ENCODE measurements at regions not wholly inside any gene's neighbourhood (a gene's known extent, or its start where the extent isn't known, plus 50 kb on each side); places are given as distances from the start of the nearest gene placed in this dataset.

DNA sequence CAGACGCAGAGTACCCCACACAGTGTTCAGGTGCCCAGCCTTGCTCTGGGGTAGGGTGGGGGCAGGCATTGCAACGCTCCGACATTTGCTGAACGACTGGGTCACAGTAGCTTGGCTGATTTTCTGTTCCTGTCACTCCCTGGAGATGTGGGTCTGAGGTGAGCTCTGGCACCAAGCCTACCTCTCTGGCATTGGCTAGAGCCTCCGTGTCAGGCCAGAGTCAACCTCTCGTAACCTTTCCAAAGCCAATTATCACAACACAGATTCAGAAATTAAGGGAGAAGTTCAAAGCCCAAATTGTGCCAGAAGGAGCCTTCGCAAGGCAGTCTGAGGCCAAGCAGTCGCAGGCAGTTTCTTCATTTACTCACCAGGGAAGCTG, 117.2 kb downstream of the IRS2 start:
- no peak for TF ChIP-seq ZNF565 (CRISPR knock-in tag; conservative IDR thresholded peaks at IDR 0.05; ENCODE audit: low read depth)
- TF ChIP-seq, protein P1, sequence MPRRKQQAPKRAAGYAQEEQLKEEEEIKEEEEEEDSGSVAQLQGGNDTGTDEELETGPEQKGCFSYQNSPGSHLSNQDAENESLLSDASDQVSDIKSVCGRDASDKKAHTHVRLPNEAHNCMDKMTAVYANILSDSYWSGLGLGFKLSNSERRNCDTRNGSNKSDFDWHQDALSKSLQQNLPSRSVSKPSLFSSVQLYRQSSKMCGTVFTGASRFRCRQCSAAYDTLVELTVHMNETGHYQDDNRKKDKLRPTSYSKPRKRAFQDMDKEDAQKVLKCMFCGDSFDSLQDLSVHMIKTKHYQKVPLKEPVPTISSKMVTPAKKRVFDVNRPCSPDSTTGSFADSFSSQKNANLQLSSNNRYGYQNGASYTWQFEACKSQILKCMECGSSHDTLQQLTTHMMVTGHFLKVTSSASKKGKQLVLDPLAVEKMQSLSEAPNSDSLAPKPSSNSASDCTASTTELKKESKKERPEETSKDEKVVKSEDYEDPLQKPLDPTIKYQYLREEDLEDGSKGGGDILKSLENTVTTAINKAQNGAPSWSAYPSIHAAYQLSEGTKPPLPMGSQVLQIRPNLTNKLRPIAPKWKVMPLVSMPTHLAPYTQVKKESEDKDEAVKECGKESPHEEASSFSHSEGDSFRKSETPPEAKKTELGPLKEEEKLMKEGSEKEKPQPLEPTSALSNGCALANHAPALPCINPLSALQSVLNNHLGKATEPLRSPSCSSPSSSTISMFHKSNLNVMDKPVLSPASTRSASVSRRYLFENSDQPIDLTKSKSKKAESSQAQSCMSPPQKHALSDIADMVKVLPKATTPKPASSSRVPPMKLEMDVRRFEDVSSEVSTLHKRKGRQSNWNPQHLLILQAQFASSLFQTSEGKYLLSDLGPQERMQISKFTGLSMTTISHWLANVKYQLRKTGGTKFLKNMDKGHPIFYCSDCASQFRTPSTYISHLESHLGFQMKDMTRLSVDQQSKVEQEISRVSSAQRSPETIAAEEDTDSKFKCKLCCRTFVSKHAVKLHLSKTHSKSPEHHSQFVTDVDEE (CRISPR knock-in tag; IDR thresholded peaks at IDR 0.05) = no peak
- no peak for TF ChIP-seq TCF4 (CRISPR knock-in tag; IDR thresholded peaks at IDR 0.05; ENCODE audit: borderline replicate concordance)
- TF ChIP-seq ISL1 (CRISPR knock-in tag; IDR thresholded peaks at IDR 0.05) = no peak
- TF ChIP-seq OSR1 (CRISPR knock-in tag; IDR thresholded peaks at IDR 0.05) = no peak
- no peak for TF ChIP-seq GLIS3 (CRISPR knock-in tag; IDR thresholded peaks at IDR 0.05)
- no peak for TF ChIP-seq BACH2 (CRISPR knock-in tag; IDR thresholded peaks at IDR 0.05; ENCODE audit: borderline replicate concordance)
- TF ChIP-seq, protein P2, sequence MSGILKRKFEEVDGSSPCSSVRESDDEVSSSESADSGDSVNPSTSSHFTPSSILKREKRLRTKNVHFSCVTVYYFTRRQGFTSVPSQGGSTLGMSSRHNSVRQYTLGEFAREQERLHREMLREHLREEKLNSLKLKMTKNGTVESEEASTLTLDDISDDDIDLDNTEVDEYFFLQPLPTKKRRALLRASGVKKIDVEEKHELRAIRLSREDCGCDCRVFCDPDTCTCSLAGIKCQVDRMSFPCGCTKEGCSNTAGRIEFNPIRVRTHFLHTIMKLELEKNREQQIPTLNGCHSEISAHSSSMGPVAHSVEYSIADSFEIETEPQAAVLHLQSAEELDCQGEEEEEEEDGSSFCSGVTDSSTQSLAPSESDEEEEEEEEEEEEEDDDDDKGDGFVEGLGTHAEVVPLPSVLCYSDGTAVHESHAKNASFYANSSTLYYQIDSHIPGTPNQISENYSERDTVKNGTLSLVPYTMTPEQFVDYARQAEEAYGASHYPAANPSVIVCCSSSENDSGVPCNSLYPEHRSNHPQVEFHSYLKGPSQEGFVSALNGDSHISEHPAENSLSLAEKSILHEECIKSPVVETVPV (CRISPR knock-in tag; IDR thresholded peaks at IDR 0.05) = no peak
- ATAC-seq = no peak

DNA sequence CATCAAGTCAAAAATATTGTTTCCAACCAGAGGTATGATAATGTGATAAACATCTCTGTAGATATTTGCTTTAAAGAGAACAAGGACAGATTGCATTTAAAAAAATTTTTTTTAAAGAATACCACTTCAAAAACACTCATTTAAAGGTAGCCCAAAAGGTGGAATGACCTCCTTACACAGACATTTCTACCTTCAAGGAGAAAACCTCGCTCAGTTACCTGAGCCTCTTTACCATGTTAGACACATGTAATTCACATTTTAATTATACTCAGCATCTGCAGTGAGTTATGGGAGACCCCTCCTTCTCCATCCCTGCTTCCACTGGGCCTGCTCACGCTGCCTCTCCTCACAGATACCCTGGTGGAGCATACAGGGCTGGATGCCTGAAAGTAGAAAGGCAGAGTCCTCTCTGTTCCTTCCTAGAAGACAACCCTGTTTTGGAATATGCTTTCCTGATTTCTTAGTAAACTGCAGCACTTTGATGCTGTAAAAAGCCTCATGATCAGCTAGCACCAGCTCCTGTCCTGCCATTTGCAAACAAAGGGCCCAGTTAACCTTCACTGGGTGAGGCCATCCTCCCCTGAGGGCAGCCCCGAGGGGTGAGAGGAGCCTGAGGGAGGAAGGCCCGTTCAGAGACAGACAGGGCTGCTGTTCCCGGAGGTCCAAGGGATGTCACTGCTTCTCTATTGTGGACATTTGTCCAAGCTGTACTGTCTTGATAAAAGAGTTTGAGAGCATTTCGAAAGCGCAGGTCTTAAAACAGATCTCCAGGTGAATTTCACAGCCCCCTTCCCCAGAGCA, 117.8 kb downstream of the IRS2 start:
- ATAC-seq = no peak

DNA sequence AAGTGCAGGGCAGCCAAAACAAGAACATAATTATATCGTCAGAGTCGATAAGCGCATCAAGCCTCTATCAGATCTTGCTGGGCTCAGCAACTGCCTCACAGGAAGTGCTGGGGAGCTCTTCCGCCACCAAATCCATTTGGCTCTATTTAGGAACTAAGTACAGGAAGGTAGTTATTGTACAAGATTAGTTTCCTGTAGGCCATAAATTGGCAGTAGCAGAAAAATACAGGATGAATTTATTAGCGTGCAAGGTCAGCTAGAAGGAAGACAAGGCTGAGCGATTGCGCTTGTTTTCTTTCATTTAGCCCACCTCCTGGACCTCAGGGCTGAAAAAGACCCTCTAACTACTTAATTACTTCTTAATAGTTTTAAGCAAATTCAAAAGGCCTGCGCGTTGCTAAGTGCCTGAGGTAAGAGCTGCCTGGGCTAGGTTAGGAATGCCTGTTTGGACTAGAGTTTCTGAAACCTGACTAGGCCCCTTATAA, 118.5 kb downstream of the IRS2 start:
- peak; percentile 46 for ATAC-seq
- TF ChIP-seq, protein P3, sequence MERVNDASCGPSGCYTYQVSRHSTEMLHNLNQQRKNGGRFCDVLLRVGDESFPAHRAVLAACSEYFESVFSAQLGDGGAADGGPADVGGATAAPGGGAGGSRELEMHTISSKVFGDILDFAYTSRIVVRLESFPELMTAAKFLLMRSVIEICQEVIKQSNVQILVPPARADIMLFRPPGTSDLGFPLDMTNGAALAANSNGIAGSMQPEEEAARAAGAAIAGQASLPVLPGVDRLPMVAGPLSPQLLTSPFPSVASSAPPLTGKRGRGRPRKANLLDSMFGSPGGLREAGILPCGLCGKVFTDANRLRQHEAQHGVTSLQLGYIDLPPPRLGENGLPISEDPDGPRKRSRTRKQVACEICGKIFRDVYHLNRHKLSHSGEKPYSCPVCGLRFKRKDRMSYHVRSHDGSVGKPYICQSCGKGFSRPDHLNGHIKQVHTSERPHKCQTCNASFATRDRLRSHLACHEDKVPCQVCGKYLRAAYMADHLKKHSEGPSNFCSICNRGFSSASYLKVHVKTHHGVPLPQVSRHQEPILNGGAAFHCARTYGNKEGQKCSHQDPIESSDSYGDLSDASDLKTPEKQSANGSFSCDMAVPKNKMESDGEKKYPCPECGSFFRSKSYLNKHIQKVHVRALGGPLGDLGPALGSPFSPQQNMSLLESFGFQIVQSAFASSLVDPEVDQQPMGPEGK (CRISPR knock-in tag; IDR thresholded peaks at IDR 0.05; ENCODE audit: borderline replicate concordance) = no peak
- TF ChIP-seq ZFP3 (CRISPR knock-in tag; IDR thresholded peaks at IDR 0.05) = no peak
- no peak for TF ChIP-seq RARB (CRISPR knock-in tag; IDR thresholded peaks at IDR 0.05)
- TF ChIP-seq, protein P1 (CRISPR knock-in tag; IDR thresholded peaks at IDR 0.05) = peak; percentile 51
- TF ChIP-seq TCF4 (CRISPR knock-in tag; IDR thresholded peaks at IDR 0.05; ENCODE audit: borderline replicate concordance) = peak; percentile 74; the same call in 1 of the 2 replicates
- TF ChIP-seq, protein P4, sequence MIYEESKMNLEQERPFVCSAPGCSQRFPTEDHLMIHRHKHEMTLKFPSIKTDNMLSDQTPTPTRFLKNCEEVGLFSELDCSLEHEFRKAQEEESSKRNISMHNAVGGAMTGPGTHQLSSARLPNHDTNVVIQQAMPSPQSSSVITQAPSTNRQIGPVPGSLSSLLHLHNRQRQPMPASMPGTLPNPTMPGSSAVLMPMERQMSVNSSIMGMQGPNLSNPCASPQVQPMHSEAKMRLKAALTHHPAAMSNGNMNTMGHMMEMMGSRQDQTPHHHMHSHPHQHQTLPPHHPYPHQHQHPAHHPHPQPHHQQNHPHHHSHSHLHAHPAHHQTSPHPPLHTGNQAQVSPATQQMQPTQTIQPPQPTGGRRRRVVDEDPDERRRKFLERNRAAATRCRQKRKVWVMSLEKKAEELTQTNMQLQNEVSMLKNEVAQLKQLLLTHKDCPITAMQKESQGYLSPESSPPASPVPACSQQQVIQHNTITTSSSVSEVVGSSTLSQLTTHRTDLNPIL (CRISPR knock-in tag; IDR thresholded peaks at IDR 0.05; ENCODE audit: low read depth) = no peak
- TF ChIP-seq CSDC2 (CRISPR knock-in tag; IDR thresholded peaks at IDR 0.05) = no peak; the same call in 1 of the 2 replicates
- peak; percentile 59 for TF ChIP-seq ZNF70 (CRISPR knock-in tag; IDR thresholded peaks at IDR 0.05)
- no peak for TF ChIP-seq ZNF8 (CRISPR knock-in tag; IDR thresholded peaks at IDR 0.05)
- TF ChIP-seq, protein P5, sequence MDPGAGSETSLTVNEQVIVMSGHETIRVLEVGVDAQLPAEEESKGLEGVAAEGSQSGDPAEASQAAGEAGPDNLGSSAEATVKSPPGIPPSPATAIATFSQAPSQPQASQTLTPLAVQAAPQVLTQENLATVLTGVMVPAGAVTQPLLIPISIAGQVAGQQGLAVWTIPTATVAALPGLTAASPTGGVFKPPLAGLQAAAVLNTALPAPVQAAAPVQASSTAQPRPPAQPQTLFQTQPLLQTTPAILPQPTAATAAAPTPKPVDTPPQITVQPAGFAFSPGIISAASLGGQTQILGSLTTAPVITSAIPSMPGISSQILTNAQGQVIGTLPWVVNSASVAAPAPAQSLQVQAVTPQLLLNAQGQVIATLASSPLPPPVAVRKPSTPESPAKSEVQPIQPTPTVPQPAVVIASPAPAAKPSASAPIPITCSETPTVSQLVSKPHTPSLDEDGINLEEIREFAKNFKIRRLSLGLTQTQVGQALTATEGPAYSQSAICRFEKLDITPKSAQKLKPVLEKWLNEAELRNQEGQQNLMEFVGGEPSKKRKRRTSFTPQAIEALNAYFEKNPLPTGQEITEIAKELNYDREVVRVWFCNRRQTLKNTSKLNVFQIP (CRISPR knock-in tag; IDR thresholded peaks at IDR 0.05; ENCODE audit: borderline replicate concordance, low read depth) = no peak
- TF ChIP-seq GLIS3 (CRISPR knock-in tag; IDR thresholded peaks at IDR 0.05) = no peak
- TF ChIP-seq, protein P2 (CRISPR knock-in tag; IDR thresholded peaks at IDR 0.05) = no peak
- no peak for TF ChIP-seq OSR1 (CRISPR knock-in tag; IDR thresholded peaks at IDR 0.05)
- peak; percentile 53; the same call in 1 of the 2 replicates for TF ChIP-seq SNAI2 (CRISPR knock-in tag; IDR thresholded peaks at IDR 0.05)
- no peak for TF ChIP-seq ESRRG (CRISPR knock-in tag; IDR thresholded peaks at IDR 0.05)
- no peak for TF ChIP-seq ARNTL (CRISPR knock-in tag; IDR thresholded peaks at IDR 0.05; ENCODE audit: borderline replicate concordance, low read depth)
- no peak for TF ChIP-seq BACH2 (CRISPR knock-in tag; IDR thresholded peaks at IDR 0.05; ENCODE audit: borderline replicate concordance)
- TF ChIP-seq PPARA (CRISPR knock-in tag; IDR thresholded peaks at IDR 0.05; ENCODE audit: borderline replicate concordance) = no peak
- TF ChIP-seq ZNF565 (CRISPR knock-in tag; conservative IDR thresholded peaks at IDR 0.05; ENCODE audit: low read depth) = no peak
- no peak for TF ChIP-seq ZC3H10 (CRISPR knock-in tag; IDR thresholded peaks at IDR 0.05)
- no peak for TF ChIP-seq ZFP30 (CRISPR knock-in tag; IDR thresholded peaks at IDR 0.05)
- no peak for TF ChIP-seq ISL1 (CRISPR knock-in tag; IDR thresholded peaks at IDR 0.05)

More for the DNA sequence above, 117.8 kb downstream of the IRS2 start:
- TF ChIP-seq ZNF70 (CRISPR knock-in tag; IDR thresholded peaks at IDR 0.05) (peak; percentile 98), BACH2 (CRISPR knock-in tag; IDR thresholded peaks at IDR 0.05; ENCODE audit: borderline replicate concordance) (no peak), TCF4 (CRISPR knock-in tag; IDR thresholded peaks at IDR 0.05; ENCODE audit: borderline replicate concordance) (peak; percentile 23; the same call in 1 of the 2 replicates)
